IPS-NIHi7 (cell line): ENCODE measurements at regions not wholly inside any gene's neighbourhood (a gene's known extent, or its start where the extent isn't known, plus 50 kb on each side); places are given as distances from the start of the nearest gene placed in this dataset.
"Not testable (repeated sequence)": the region's sequence is repeated elsewhere in the genome, so short reads cannot be mapped to it uniquely, and the experiment has no call there.

Experiments
- DNase-seq: peaks from one replicate; pipeline ENCODE4 v3.0.0; 2012; ENCODE audit warnings: mixed read lengths; ENCODE audit errors: extremely low spot score

DNA sequence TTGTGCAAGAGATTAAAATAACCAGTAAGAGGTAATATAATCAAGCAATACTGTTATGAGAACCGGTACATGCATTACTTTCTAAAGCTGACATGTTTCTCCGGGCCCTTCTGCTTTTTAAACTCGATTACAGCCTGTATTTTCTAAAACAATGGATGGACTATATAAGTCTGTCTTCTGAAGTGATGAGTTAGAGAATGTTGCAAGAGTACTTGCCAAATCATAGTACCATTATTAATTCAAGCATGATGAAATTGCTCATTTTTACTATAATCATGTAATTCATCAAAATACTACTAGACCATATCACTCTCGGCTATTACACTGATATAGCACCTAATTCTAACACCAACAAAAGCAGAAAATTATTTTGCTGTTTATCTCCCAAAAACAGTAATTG, 1240.3 kb upstream of the ACVR2A start:
- DNase-seq: no peak

DNA sequence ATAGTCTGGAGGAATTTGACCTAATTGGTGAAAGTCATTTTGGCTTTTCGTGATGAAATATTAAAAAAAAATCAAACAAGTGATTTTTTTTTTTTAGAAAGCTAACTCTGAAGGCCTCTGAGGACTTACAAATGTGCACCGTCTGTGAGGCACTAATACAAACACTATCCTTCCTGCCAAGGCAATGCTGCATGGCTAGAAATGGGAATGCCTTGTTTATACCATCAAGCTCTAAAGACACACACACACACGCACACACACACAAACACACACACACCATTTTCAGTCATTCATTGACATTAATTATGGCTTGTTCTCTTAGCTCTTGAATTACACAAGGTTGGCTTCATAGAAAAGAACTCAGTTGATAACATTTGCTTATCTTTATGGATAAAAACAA, 1242.0 kb upstream of the ACVR2A start:
- no peak for DNase-seq

DNA sequence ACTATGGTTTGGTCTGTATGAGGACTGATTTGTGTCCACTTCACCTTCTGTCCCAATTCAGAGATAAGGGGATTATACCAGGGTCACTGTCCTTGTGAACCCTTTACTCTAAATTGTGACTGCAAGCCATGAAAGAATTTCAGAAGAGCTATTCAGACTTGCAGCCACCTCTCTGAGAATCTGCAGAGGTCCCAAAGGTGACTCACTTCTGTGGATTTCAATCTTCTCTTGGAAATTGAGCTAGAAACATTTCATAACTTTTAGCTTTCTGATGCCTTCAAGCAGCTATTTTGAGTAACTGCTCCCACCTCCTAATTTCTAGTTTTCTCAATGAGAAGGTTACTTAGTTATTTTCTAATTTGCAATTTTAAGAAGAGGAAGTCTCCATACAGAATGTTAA, 1242.4 kb upstream of the ACVR2A start:
- no peak for DNase-seq

DNA sequence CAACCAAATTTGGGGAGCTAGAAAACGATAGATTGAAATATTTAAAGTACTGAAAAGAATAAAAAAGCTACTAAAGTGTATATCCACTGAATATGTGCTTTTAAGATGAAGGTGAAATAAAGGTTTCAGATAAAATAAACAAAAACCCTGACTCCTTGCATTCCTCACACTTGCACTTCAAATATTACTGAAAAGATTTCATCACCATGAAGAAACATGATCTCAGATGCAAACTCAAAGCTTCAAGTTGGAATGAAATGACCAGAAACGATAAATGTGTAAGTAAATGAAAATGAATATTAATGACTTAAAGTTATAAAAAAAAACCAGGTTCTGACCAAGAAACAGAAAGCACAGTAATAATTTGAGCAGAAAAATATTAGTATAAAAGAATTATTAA, 1246.0 kb upstream of the ACVR2A start:
- DNase-seq: no peak

DNA sequence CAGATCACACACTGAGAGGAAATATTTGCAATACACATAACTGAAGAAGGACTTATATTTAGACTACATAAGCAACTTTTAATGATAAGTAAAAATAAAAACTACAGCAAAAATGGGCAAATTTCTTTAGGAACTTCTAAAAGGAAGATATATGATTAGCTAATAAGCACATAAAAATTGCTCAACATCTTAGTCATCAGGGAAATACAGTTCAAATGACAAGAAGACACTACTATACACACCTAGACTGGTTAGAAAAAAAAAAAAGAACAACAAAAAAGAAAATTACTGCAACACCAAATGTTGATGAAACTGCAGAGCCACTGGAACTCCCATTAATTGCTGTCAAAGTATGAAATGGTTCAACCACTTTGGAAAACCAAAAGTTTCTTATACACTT, 1247.5 kb upstream of the ACVR2A start:
- DNase-seq: no peak

DNA sequence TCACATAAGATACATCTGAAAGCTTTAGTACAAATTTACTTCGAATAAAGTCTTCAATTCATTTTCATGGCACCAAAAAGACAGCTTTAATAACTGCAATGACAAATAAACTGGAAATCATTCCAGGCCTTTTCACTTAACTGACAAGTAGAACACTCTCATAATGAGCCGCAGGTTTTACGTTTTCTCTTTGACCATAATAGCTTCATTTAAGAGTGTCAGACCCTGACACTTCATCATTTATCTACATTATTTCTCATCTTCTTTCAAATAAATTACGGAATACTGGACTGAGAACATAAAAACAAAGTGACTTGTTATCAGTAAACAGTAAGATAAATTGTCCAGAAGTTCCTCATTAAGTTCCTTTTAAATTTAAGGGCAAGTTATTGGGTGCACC, 1252.9 kb upstream of the ACVR2A start:
- no peak for DNase-seq

DNA sequence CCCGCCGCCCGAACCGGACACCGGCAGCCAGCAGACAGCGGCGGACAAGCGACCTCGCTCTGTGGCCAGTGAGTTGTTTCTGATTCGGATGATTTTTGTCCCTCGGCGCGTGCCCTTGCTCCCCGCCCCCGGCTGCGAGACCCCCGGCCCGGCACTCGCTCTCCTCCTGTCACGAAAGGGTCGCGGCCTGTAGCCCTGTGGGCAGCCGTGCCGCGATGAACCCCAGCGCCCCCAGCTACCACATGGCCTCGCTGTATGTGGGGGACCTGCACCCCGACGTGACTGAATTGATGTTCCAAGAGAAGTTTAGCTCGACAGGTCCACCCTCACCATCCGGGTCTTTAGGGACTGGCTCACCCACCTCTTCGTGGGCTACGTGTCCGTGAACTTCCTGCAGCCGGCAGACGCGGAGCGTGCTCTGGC, 1257.5 kb upstream of the ACVR2A start:
- no peak for DNase-seq

DNA sequence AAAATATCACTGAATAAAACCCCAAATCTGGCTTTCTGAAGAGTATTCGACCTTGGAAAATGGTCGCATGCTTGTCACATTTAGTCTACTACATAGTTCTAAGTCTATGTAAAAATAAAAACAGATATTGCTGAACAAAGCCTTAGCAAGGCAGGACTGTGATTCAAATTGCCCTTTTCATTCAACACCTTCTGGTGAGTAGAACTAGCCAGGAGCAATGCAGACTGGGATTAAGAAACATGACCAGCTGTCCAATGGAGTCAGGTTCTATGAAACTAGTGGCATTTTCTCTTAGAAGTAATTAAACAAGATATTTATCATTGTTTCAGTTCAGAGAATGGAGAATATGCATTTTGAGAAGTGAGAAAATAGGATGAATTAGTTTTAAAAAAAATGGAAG, 1260.5 kb upstream of the ACVR2A start:
- no peak for DNase-seq

DNA sequence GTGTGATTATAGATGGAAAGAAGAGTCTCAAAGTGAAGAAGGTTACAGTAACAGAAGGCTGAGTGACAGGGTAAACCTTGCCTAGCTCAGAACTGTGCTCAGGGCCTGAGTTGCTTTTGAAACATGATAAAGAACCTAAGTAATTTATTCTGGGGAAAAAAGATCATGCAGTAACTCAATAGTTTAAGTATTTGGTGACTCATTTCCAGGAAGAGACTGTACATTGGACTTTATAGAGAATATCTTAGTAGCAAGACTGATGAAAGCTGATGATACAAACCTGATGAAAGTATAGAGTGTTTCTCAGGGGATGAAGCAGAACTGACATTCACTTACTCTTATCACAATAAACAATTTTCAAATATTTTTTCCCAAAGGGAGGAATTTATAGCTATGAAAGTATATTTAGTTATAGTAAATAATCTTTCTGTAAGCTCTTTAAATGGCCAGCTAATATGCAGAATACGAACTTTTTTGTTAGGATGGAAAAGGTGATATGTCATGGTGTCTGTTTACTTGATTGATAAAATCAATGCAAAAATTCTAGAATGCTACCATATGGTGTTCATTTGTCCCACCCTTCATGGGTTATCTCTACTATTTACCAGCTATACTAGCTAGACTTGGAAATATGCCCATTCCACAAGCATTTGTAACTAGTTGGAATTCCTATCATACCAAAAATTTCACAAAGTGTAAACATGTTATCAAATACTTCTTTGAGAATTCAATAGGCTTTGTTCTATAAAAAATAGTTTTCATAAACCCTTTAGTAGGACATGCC, 1265.5 kb upstream of the ACVR2A start:
- no peak for DNase-seq

DNA sequence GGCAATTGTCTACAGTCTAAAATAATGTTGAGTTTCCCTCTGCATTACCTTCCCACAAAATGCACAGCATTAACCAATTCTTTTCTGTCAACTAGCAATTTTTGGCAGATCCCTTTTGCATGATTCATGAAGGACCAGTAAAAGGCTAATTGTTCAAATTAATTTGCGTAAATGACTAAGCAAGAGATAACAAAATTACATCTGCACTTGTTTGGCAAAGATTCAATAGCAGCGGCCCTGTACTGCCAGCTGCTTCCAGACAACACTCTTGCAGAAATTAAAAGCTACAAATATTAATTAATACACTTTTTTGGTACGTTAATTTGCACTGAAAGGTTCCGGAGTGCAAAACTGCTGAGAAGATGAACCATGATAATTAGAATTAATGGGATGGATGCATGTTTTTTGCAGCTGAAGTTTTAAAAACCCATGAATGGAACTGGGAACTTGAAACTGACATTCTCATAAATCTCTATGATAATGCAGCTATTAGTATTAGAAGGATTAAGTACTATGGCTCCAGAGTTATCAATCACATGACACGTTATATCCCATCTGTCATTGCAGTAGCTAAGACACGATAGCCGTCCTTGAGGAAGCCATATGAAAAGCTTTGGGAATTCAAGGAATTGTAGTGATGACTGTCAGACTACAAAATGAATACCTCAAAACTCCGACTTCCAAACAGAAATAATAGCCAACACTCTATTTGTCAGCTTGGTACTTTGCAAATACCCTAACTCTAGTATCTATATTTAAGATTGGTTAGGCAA, 1268.3 kb upstream of the ACVR2A start:
- DNase-seq: no peak

DNA sequence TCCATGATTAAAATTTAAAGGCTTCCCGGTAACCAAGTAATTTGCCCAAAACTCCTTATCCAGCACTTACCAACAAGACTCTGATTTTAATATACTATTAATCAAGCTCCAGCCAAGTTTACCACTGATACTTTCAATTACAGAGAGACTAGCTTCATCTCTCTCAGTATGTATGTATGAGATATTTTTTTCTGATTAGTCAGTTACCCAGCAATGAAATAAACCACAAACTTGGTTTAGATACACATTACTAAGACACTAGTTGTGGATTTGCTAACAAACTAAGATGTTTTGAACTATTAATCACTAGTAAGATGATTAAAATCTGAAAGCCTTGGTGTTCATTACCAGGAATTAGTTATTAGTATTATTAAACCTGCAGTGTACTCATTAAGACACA, 1272.2 kb upstream of the ACVR2A start:
- DNase-seq: no peak

DNA sequence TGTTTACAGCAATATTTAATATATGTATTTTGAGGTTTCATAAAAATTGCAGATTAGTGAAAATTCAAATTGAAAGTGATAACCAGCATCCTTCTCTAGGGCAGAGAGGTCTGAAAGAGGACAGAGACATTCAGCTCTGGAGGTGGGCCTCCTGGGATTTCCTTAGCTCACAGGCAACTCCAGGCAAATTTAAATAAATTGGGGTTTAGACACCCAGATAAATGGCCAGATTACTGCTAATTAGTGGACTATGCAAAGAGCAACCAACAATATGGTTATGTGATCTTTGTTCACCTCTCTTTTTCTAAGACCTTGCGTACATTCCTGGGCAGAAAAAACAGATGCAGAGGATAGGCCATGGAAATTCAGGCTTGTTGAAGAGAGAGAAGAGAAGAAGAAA, 1282.8 kb upstream of the ACVR2A start:
- DNase-seq: no peak

DNA sequence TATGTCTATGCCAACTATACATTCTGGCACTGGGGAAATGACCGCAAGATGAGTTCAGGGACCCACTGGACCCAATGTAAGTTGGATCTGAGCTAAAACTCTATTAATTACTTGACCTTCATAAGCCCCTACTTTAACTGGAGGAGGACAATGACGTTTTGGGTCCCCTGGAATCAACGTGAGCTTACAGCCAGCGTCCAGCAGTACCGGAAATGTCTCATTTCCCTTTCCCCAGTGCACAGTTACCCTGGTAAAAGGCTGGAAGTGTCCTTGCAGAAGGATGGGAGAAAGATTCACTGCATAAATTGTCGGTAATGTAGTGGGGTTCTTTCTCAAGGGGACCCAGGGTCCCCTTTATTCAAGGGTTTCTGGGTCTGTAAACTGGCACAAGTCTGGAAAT, 1297.6 kb upstream of the ACVR2A start:
- no peak for DNase-seq

DNA sequence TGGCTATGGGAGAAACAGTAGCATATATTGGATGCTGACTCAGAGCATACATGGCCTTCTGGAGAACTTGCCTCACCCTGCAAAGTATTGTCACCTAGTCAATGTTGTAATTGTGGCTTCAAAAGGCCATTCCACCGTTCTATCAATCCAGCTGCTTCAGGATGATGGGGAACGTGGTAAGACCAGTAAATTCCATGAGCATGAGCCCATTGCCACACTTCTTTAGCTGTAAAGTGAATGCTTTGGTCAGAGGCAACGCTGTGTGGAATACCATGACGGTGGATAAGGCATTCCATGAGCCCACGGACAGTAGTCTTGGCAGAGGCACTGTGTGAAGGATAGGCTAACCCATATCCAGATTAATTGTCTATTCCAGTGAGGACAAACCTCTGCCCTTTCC, 1300.1 kb upstream of the ACVR2A start:
- no peak for DNase-seq

DNA sequence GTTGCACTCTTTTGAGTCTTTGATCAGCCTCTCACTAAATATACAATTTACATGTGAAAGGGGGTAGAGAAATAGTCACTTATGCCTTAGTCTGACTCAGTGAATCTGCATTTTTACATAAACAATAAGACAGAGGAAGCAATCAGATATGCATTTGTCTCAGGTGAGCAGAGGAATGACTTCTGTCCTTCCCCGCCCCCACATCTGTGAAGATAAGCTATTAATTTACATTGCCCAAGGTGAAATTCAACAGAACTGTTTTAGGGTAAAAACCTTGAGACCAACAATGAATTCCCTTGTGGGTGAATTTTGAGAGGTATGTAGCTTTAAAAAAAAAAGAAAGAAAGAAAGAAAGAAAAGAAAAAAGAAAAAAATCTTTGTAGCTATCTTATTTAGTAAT, 1302.9 kb upstream of the ACVR2A start:
- no peak for DNase-seq

DNA sequence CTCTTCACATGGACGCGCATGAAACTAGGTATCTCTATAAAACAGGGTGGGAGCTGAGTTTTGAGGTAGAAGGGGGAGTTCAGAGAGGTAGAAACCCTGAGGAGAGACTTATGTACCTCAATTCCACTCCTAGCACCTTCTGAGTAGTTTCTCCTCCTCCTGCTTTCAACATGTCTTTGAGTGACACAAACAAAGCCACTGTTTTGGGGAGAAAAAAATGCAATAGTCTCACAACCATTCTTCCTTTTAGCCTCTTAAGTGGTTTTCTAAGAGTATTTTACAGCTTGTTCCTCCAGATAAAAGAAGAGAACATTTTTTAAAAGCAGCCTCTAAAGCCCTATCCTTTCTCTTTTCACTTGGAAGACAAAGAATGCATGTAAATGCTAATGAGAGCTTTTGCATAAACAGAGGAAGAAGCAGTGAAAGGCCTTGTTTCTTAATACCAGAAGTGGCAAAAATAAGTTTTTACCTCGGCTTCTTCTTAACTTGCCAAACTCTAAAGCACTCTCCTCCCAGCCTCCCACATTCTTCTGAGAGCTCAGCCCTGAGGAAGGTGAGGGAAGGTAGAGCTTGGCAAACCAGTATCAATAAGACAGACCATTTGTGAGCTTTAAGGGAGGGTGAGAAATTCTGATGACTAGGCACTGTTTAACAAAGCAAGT, 1304.4 kb upstream of the ACVR2A start:
- DNase-seq: peak; percentile 58

DNA sequence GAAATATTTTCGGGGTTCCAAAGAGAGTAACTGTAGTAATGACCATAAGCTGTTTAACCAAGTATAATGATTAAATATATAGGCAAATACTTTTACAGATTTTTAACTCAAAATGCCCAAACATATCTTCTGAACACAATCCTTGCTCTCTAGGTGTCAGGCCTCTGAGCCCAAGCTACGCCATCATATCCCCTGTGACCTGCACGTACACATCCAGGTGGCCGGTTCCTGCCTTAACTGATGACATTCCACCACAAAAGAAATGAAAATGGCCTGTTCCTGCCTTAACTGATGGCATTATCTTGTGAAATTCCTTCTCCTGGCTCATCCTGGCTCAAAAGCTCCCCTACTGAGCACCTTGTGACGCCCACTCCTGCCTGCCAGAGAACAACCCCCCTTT, 1305.1 kb upstream of the ACVR2A start:
- DNase-seq: not testable (repeated sequence)

DNA sequence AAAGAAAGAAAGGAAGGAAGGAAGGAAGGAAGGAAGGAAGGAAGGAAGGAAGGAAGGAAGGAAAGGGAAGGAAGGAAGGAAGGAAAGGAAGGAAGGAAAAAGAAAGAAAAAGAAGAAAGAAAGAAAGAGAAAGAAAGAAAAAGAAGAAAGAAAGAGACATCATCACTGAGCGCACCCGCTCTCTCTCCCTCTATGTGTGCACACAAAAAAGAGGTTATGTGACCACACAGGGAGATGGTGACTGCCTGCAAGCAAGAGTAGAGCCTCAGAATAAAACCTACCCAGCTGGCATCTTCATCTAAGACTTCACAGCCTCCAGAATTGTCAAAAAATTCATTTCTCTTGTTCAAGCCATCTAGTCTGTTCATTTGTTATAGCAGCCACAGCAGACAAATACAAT, 1307.4 kb upstream of the ACVR2A start:
- DNase-seq: no peak

DNA sequence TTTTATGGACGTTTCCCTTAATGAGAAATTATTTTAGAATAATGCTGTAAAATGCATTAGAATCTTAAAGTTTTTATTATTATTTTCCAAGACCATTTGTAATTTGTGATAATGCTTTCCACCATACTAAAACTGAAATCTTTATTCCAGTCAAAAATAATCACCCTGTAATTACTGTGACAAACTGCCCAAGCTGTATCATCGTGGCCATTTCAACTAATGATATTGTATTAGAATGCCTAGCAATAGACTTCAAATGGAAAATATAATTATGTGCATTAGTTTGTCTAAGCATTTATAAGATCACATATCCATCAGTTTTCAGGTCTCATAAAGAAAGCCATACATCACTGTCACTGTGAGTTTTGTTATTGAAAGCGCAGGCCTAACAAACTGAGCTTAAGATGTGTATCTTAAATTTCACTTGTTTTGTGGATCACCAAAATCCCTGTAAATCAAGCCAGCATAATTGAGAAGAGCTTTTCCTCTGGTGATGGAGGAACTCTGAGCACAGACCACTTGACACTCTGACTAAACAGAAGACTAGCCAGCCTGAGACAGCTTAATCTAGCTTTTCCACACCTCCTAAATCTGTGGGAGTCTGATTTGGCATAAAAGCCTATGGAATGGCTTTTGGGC, 1312.2 kb upstream of the ACVR2A start:
- DNase-seq: no peak

DNA sequence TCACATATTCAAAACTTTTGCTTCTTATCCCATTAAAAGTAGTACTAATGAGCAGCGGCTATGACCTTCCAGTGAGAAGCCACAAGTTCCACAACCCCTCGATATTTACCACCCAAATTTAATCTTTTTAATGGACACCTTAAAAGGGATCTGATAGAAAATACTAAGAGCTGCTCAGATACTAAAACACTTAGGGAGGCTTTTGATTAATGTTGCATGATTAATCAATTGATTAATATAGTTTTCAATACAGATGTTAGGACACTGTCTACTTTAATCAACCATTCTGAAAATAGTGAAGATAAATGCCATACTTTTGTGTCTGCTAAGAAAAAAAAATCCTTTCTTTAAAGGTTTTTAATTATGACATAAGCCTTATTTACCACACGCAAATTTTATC, 1312.8 kb upstream of the ACVR2A start:
- no peak for DNase-seq

DNA sequence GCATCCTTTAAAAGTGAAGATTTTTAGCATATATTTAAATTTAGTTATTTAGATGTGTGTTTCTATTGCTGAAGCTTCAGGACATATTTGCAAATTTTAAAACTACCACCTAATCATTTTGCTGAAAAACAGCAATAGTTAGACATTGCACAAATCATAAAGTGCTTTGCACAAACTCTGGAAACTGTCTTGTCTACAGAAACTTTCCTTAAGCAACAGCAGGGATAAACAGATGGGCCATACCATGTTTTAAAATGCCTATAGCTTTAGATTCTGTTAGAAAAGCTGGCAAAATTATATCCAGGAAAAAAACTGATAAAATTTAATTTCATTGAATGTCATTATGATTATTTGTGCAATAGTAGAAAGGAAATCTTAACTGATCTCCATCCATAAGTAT, 1313.9 kb upstream of the ACVR2A start:
- no peak for DNase-seq

DNA sequence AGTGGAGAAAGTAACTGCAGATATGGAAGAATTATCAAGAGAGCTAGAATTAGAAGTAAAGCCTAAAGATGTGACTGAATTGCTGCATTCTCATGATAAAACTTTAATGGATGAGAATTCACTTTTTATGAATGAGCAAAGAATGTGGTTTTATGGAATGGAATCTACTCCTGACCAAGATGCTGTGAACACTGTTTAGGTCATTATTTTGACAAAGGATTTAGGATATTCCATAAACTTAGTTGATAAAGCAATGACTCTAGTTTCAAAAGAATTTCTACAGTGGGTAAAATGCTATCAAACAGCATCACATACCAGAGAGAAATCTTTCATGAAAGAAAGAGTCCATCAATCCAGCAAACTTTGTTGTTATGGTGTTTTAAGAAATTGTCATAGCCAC, 1317.7 kb upstream of the ACVR2A start:
- no peak for DNase-seq
